ENCODE measurements at regions not wholly inside any gene's neighbourhood (a gene's known extent, or its start where the extent isn't known, plus 50 kb on each side); places are given as distances from the start of the nearest gene placed in this dataset.

DNA sequence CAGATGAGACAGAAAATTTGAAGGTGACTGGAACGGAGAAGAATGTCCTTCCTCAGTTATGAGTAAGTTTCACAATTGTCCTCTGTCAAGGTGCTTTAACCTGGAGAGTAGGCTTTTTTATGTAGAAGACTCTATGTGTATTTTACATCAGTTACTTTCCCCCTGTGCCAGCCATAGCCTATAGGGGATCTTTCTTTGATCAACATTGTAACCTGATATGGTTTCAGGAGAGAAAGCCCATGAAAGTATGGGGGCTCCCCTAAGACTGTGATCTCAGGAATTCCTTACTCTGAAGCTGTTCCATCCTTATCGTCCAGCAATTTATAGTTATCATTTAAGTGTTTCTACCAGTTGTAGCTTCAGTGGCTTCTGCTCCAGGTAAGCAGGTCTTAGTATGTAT is 1076.3 kb upstream of the EPHA6 start:
- no peaks in the 10 kb centered on the region for H3K27me3 ChIP-seq (ENCODE audit: insufficient read depth)
- no peak overlapping the region for H3K4me3 Mint-ChIP-seq
- TF ChIP-seq POLR2AphosphoS5 (IDR thresholded peaks at IDR 0.05; ENCODE audit: low read depth): no peak
- TF ChIP-seq, protein P1, sequence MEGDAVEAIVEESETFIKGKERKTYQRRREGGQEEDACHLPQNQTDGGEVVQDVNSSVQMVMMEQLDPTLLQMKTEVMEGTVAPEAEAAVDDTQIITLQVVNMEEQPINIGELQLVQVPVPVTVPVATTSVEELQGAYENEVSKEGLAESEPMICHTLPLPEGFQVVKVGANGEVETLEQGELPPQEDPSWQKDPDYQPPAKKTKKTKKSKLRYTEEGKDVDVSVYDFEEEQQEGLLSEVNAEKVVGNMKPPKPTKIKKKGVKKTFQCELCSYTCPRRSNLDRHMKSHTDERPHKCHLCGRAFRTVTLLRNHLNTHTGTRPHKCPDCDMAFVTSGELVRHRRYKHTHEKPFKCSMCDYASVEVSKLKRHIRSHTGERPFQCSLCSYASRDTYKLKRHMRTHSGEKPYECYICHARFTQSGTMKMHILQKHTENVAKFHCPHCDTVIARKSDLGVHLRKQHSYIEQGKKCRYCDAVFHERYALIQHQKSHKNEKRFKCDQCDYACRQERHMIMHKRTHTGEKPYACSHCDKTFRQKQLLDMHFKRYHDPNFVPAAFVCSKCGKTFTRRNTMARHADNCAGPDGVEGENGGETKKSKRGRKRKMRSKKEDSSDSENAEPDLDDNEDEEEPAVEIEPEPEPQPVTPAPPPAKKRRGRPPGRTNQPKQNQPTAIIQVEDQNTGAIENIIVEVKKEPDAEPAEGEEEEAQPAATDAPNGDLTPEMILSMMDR (conservative IDR thresholded peaks at IDR 0.05; ENCODE audit: low read depth in 2 of 2): no peak
- no peak for TF ChIP-seq EZH2 (IDR thresholded peaks at IDR 0.05; ENCODE audit: low read depth, unreplicated experiment)
- TF ChIP-seq EZH2phosphoT487 (IDR thresholded peaks at IDR 0.05; ENCODE audit: unreplicated experiment): no peak
- TF ChIP-seq, protein P2, sequence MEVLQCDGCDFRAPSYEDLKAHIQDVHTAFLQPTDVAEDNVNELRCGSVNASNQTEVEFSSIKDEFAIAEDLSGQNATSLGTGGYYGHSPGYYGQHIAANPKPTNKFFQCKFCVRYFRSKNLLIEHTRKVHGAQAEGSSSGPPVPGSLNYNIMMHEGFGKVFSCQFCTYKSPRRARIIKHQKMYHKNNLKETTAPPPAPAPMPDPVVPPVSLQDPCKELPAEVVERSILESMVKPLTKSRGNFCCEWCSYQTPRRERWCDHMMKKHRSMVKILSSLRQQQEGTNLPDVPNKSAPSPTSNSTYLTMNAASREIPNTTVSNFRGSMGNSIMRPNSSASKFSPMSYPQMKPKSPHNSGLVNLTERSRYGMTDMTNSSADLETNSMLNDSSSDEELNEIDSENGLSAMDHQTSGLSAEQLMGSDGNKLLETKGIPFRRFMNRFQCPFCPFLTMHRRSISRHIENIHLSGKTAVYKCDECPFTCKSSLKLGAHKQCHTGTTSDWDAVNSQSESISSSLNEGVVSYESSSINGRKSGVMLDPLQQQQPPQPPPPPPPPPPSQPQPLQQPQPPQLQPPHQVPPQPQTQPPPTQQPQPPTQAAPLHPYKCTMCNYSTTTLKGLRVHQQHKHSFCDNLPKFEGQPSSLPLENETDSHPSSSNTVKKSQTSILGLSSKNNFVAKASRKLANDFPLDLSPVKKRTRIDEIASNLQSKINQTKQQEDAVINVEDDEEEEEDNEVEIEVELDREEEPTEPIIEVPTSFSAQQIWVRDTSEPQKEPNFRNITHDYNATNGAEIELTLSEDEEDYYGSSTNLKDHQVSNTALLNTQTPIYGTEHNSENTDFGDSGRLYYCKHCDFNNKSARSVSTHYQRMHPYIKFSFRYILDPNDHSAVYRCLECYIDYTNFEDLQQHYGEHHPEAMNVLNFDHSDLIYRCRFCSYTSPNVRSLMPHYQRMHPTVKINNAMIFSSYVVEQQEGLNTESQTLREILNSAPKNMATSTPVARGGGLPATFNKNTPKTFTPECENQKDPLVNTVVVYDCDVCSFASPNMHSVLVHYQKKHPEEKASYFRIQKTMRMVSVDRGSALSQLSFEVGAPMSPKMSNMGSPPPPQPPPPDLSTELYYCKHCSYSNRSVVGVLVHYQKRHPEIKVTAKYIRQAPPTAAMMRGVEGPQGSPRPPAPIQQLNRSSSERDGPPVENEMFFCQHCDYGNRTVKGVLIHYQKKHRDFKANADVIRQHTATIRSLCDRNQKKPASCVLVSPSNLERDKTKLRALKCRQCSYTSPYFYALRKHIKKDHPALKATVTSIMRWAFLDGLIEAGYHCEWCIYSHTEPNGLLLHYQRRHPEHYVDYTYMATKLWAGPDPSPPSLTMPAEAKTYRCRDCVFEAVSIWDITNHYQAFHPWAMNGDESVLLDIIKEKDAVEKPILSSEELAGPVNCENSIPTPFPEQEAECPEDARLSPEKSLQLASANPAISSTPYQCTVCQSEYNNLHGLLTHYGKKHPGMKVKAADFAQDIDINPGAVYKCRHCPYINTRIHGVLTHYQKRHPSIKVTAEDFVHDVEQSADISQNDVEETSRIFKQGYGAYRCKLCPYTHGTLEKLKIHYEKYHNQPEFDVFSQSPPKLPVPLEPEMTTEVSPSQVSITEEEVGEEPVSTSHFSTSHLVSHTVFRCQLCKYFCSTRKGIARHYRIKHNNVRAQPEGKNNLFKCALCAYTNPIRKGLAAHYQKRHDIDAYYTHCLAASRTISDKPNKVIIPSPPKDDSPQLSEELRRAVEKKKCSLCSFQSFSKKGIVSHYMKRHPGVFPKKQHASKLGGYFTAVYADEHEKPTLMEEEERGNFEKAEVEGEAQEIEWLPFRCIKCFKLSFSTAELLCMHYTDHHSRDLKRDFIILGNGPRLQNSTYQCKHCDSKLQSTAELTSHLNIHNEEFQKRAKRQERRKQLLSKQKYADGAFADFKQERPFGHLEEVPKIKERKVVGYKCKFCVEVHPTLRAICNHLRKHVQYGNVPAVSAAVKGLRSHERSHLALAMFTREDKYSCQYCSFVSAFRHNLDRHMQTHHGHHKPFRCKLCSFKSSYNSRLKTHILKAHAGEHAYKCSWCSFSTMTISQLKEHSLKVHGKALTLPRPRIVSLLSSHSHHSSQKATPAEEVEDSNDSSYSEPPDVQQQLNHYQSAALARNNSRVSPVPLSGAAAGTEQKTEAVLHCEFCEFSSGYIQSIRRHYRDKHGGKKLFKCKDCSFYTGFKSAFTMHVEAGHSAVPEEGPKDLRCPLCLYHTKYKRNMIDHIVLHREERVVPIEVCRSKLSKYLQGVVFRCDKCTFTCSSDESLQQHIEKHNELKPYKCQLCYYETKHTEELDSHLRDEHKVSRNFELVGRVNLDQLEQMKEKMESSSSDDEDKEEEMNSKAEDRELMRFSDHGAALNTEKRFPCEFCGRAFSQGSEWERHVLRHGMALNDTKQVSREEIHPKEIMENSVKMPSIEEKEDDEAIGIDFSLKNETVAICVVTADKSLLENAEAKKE (CRISPR knock-in tag; IDR thresholded peaks at IDR 0.05): no peak
- TF ChIP-seq ZNF114 (CRISPR knock-in tag; IDR thresholded peaks at IDR 0.05): no peak
- no peak for TF ChIP-seq CREB1 (CRISPR knock-in tag; IDR thresholded peaks at IDR 0.05; ENCODE audit: low read depth)
- no peak for TF ChIP-seq STAT1 (IDR thresholded peaks at IDR 0.05; ENCODE audit: unreplicated experiment)
- TF ChIP-seq, protein P3, sequence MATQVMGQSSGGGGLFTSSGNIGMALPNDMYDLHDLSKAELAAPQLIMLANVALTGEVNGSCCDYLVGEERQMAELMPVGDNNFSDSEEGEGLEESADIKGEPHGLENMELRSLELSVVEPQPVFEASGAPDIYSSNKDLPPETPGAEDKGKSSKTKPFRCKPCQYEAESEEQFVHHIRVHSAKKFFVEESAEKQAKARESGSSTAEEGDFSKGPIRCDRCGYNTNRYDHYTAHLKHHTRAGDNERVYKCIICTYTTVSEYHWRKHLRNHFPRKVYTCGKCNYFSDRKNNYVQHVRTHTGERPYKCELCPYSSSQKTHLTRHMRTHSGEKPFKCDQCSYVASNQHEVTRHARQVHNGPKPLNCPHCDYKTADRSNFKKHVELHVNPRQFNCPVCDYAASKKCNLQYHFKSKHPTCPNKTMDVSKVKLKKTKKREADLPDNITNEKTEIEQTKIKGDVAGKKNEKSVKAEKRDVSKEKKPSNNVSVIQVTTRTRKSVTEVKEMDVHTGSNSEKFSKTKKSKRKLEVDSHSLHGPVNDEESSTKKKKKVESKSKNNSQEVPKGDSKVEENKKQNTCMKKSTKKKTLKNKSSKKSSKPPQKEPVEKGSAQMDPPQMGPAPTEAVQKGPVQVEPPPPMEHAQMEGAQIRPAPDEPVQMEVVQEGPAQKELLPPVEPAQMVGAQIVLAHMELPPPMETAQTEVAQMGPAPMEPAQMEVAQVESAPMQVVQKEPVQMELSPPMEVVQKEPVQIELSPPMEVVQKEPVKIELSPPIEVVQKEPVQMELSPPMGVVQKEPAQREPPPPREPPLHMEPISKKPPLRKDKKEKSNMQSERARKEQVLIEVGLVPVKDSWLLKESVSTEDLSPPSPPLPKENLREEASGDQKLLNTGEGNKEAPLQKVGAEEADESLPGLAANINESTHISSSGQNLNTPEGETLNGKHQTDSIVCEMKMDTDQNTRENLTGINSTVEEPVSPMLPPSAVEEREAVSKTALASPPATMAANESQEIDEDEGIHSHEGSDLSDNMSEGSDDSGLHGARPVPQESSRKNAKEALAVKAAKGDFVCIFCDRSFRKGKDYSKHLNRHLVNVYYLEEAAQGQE (IDR thresholded peaks at IDR 0.05; ENCODE audit: unreplicated experiment): no peak
- TF ChIP-seq, protein P4, sequence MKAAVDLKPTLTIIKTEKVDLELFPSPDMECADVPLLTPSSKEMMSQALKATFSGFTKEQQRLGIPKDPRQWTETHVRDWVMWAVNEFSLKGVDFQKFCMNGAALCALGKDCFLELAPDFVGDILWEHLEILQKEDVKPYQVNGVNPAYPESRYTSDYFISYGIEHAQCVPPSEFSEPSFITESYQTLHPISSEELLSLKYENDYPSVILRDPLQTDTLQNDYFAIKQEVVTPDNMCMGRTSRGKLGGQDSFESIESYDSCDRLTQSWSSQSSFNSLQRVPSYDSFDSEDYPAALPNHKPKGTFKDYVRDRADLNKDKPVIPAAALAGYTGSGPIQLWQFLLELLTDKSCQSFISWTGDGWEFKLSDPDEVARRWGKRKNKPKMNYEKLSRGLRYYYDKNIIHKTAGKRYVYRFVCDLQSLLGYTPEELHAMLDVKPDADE (IDR thresholded peaks at IDR 0.05): no peak
- no peak for TF ChIP-seq ZNF331 (CRISPR knock-in tag; IDR thresholded peaks at IDR 0.05; ENCODE audit: low read depth)
- no peak for TF ChIP-seq NANOG (IDR thresholded peaks at IDR 0.05; ENCODE audit: borderline replicate concordance)
- TF ChIP-seq JUNB (IDR thresholded peaks at IDR 0.05; ENCODE audit: unreplicated experiment): no peak
- H3K4me1 Mint-ChIP-seq: peaks cover 4% of the 10 kb centered on the region; the same call in 2 of the 3 replicates
- H3F3A ChIP-seq (replicated peaks; ENCODE audit: low read depth): no peaks in the 10 kb centered on the region
- H3K79me2 ChIP-seq (replicated peaks; ENCODE audit: insufficient read depth): no peaks in the 10 kb centered on the region
- peaks cover 2% of the 10 kb centered on the region; the same call in 1 of the 2 replicates for H3K9me2 ChIP-seq (ENCODE audit: insufficient read depth)
- no peak overlapping the region for H3K4me2 ChIP-seq
- peaks cover 13% of the 10 kb centered on the region for H3K36me3 Mint-ChIP-seq (ENCODE audit: low read depth)
- DNase-seq (ENCODE audit: low spot score): peak; percentile 31
- ATAC-seq: peak; percentile 59
- no peaks in the 10 kb centered on the region for H3K36me3 ChIP-seq (ENCODE audit: insufficient read depth)
- H3K27me3 Mint-ChIP-seq (ENCODE audit: insufficient read depth, low read depth, poor library complexity): no peaks in the 10 kb centered on the region
- H3K4me3 ChIP-seq: no peak overlapping the region
- peaks cover 10% of the 10 kb centered on the region for H3K4me1 ChIP-seq (ENCODE audit: insufficient read depth)
- H3K27ac ChIP-seq (ENCODE audit: low read depth): no peak overlapping the region
- H4K20me1 ChIP-seq (replicated peaks; ENCODE audit: insufficient read depth): no peaks in the 10 kb centered on the region
- no peak overlapping the region for H3K27ac Mint-ChIP-seq
- H3K9me3 Mint-ChIP-seq: peaks cover 18% of the 10 kb centered on the region
- no peak overlapping the region for H2AFZ ChIP-seq

Data from GM23338 (cell line).